ENCODE measurements at regions not wholly inside any gene's neighbourhood (a gene's known extent, or its start where the extent isn't known, plus 50 kb on each side); places are given as distances from the start of the nearest gene placed in this dataset.

DNA sequence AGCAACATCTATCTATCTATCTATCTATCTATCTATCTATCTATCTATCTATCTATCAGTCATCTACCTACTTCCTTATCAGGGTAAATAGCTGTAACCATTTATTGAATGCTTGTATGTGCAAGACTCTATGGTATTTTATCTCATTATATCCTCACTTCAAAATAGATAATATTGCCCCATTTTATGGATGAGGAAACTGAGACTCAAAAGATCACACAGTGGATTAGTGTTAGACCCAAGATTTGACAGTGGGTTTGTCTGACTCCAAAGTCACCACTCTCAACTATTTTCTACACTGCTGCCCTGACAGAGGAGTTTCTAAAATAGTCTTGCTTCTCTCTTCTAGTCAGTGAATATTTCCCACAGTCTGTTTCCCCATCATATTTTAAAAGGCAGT is 94.3 kb upstream of the NR3C1 start:
- no peak for TF ChIP-seq ZNF384 (IDR thresholded peaks at IDR 0.05)
- no peak for TF ChIP-seq FOXA1 (IDR thresholded peaks at IDR 0.05)
- TF ChIP-seq NFRKB (IDR thresholded peaks at IDR 0.05): no peak
- TF ChIP-seq HDGF (IDR thresholded peaks at IDR 0.05; ENCODE audit: borderline replicate concordance): no peak
- ChIA-PET CTCF (interaction anchor here (0.5 kb wide), 1 partner anchor 541 kb away, joined by 3 read pairs; no protein-coding TSS in a partner anchor), POLR2A (no interaction called here)
- DNase-seq (ENCODE audit: extremely low spot score): no peak

- POLR2A ChIA-PET: no interaction called here
Observed at GRCh38 chr5:143496943-143497342, 93.5 kb upstream of the NR3C1 start.

DNA sequence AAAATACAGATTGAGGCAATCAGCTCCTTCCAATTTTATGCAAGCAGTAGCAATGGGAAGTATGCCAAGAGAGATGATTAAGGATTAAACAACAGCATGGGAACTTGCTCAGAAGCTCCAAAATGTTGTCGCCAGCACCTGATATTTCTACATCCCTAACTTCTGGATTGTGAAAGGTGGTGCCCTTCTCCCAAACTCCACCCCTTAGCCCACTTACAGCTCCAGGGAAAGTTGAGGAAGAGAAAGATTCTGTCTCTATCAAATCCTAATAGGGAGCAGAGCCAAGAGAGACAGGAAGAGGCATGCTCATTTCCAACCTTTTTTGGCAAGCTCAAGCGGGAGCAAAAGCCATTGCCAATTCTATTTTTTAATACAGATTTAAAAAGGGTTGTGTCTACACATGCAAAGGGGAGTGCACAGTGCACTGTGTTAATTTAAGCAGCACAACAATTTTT is 92.4 kb upstream of the NR3C1 start:
- TF ChIP-seq TARDBP (IDR thresholded peaks at IDR 0.05) (no peak), SP1 (IDR thresholded peaks at IDR 0.05) (no peak), CTBP1 (IDR thresholded peaks at IDR 0.05; ENCODE audit: borderline replicate concordance) (no peak), FOXA1 (IDR thresholded peaks at IDR 0.05) (no peak), ARNT (IDR thresholded peaks at IDR 0.05) (no peak), BHLHE40 (IDR thresholded peaks at IDR 0.05; ENCODE audit: borderline replicate concordance) (no peak), ELF4 (IDR thresholded peaks at IDR 0.05) (no peak), LEF1 (IDR thresholded peaks at IDR 0.05; ENCODE audit: borderline replicate concordance) (no peak), FOXK2 (IDR thresholded peaks at IDR 0.05) (no peak), HDGF (IDR thresholded peaks at IDR 0.05; ENCODE audit: borderline replicate concordance) (no peak), SUZ12 (IDR thresholded peaks at IDR 0.05) (no peak), FOXM1 (IDR thresholded peaks at IDR 0.05; ENCODE audit: borderline replicate concordance) (no peak), L3MBTL2 (conservative IDR thresholded peaks at IDR 0.05) (no peak), ZNF384 (IDR thresholded peaks at IDR 0.05) (no peak), NFRKB (IDR thresholded peaks at IDR 0.05) (no peak)
- TF ChIP-seq, protein P1, sequence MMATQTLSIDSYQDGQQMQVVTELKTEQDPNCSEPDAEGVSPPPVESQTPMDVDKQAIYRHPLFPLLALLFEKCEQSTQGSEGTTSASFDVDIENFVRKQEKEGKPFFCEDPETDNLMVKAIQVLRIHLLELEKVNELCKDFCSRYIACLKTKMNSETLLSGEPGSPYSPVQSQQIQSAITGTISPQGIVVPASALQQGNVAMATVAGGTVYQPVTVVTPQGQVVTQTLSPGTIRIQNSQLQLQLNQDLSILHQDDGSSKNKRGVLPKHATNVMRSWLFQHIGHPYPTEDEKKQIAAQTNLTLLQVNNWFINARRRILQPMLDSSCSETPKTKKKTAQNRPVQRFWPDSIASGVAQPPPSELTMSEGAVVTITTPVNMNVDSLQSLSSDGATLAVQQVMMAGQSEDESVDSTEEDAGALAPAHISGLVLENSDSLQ (IDR thresholded peaks at IDR 0.05): no peak
- ChIA-PET CTCF (no interaction called here), POLR2A (no interaction called here)
- DNase-seq (ENCODE audit: extremely low spot score): no peak

More at GRCh38 chr5:143496943-143497342, 93.5 kb upstream of the NR3C1 start:
- TF ChIP-seq TARDBP (IDR thresholded peaks at IDR 0.05): no peak
- TF ChIP-seq FOXA1 (IDR thresholded peaks at IDR 0.05): no peak
- TF ChIP-seq SUZ12 (IDR thresholded peaks at IDR 0.05): no peak
- TF ChIP-seq ARNT (IDR thresholded peaks at IDR 0.05): no peak
- TF ChIP-seq FOXK2 (IDR thresholded peaks at IDR 0.05): no peak
- no peak for TF ChIP-seq ZNF384 (IDR thresholded peaks at IDR 0.05)
- no peak for TF ChIP-seq HDGF (IDR thresholded peaks at IDR 0.05; ENCODE audit: borderline replicate concordance)
- TF ChIP-seq BHLHE40 (IDR thresholded peaks at IDR 0.05; ENCODE audit: borderline replicate concordance): no peak
- TF ChIP-seq, protein P1 (IDR thresholded peaks at IDR 0.05): no peak
- no peak for TF ChIP-seq FOXM1 (IDR thresholded peaks at IDR 0.05; ENCODE audit: borderline replicate concordance)
- no peak for TF ChIP-seq ELF4 (IDR thresholded peaks at IDR 0.05)
- TF ChIP-seq NFRKB (IDR thresholded peaks at IDR 0.05): no peak
- TF ChIP-seq SP1 (IDR thresholded peaks at IDR 0.05): no peak
- CTCF ChIA-PET: no interaction called here
- no peak for DNase-seq (ENCODE audit: extremely low spot score)

GRCh38 chr5:143495110-143495509 is 91.6 kb upstream of the NR3C1 start:
- CTCF ChIA-PET: no interaction called here
- TF ChIP-seq HDGF (IDR thresholded peaks at IDR 0.05; ENCODE audit: borderline replicate concordance) (no peak), FOXK2 (IDR thresholded peaks at IDR 0.05) (no peak), TARDBP (IDR thresholded peaks at IDR 0.05) (no peak), CTBP1 (IDR thresholded peaks at IDR 0.05; ENCODE audit: borderline replicate concordance) (no peak), BHLHE40 (IDR thresholded peaks at IDR 0.05; ENCODE audit: borderline replicate concordance) (no peak), NFRKB (IDR thresholded peaks at IDR 0.05) (no peak)
- POLR2A ChIA-PET: no interaction called here
- DNase-seq (ENCODE audit: extremely low spot score): no peak

DNA sequence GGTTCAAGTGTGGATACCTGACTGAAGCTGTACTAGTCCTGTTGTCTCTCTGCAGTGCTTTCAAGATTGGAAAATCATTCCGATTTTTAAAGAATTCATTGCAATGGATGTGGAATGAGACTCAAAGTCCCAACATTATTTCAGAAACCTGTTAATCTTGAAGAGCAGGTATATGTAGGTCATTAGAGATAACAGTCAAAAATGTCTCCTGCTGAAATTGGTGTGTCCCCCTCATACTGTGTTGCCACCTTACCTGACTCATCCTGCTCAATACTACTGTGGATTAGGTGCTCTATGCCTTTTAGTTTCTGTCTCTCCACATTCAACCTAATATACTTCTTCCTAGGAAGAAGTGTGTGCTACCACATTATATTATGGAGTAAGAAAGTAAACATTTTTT is 91.1 kb upstream of the NR3C1 start:
- ChIA-PET CTCF (no interaction called here), POLR2A (no interaction called here)
- DNase-seq (ENCODE audit: extremely low spot score): no peak
- TF ChIP-seq ARNT (IDR thresholded peaks at IDR 0.05): no peak
- TF ChIP-seq FOXK2 (IDR thresholded peaks at IDR 0.05): no peak
- TF ChIP-seq L3MBTL2 (conservative IDR thresholded peaks at IDR 0.05): no peak
- TF ChIP-seq FOXM1 (IDR thresholded peaks at IDR 0.05; ENCODE audit: borderline replicate concordance): no peak
- TF ChIP-seq FOXA1 (IDR thresholded peaks at IDR 0.05): no peak
- TF ChIP-seq BHLHE40 (IDR thresholded peaks at IDR 0.05; ENCODE audit: borderline replicate concordance): no peak
- no peak for TF ChIP-seq HDGF (IDR thresholded peaks at IDR 0.05; ENCODE audit: borderline replicate concordance)
- no peak for TF ChIP-seq LEF1 (IDR thresholded peaks at IDR 0.05; ENCODE audit: borderline replicate concordance)
- no peak for TF ChIP-seq CTBP1 (IDR thresholded peaks at IDR 0.05; ENCODE audit: borderline replicate concordance)
- TF ChIP-seq ELF4 (IDR thresholded peaks at IDR 0.05): no peak
- no peak for TF ChIP-seq ZNF384 (IDR thresholded peaks at IDR 0.05)
- no peak for TF ChIP-seq SP1 (IDR thresholded peaks at IDR 0.05)
- TF ChIP-seq TARDBP (IDR thresholded peaks at IDR 0.05): no peak
- TF ChIP-seq, protein P1 (IDR thresholded peaks at IDR 0.05): no peak
- no peak for TF ChIP-seq NFRKB (IDR thresholded peaks at IDR 0.05)
- TF ChIP-seq SUZ12 (IDR thresholded peaks at IDR 0.05): no peak

- ChIA-PET CTCF (no interaction called here), POLR2A (no interaction called here)
- TF ChIP-seq SP1 (IDR thresholded peaks at IDR 0.05): no peak
- TF ChIP-seq HDGF (IDR thresholded peaks at IDR 0.05; ENCODE audit: borderline replicate concordance): no peak
- TF ChIP-seq ELF4 (IDR thresholded peaks at IDR 0.05): no peak
- TF ChIP-seq TARDBP (IDR thresholded peaks at IDR 0.05): no peak
- TF ChIP-seq L3MBTL2 (conservative IDR thresholded peaks at IDR 0.05): no peak
- TF ChIP-seq ZNF384 (IDR thresholded peaks at IDR 0.05): no peak
- TF ChIP-seq FOXM1 (IDR thresholded peaks at IDR 0.05; ENCODE audit: borderline replicate concordance): no peak
- no peak for TF ChIP-seq LEF1 (IDR thresholded peaks at IDR 0.05; ENCODE audit: borderline replicate concordance)
- no peak for TF ChIP-seq ARNT (IDR thresholded peaks at IDR 0.05)
- TF ChIP-seq FOXK2 (IDR thresholded peaks at IDR 0.05): no peak
- TF ChIP-seq, protein P1 (IDR thresholded peaks at IDR 0.05): no peak
- no peak for TF ChIP-seq SUZ12 (IDR thresholded peaks at IDR 0.05)
- no peak for TF ChIP-seq NFRKB (IDR thresholded peaks at IDR 0.05)
- TF ChIP-seq BHLHE40 (IDR thresholded peaks at IDR 0.05; ENCODE audit: borderline replicate concordance): no peak
- DNase-seq (ENCODE audit: extremely low spot score): no peak
Observed at GRCh38 chr5:143494162-143494561, 90.7 kb upstream of the NR3C1 start.
